PC-3 (cell line): ENCODE measurements at regions not wholly inside any gene's neighbourhood (a gene's known extent, or its start where the extent isn't known, plus 50 kb on each side); places are given as distances from the start of the nearest gene placed in this dataset.

Experiments
- ATAC-seq: fragments of 200-7000 bp; cut with Tn5 transposase; 2 replicates; pipeline ENCODE4 v1.9.1; 2020; ENCODE audit warnings: mild to moderate bottlenecking, moderate library complexity
- BruUV-seq: library from RNA; stranded (reverse); fragments of 400-500 nt; replicated peaks from 2 replicates; lab custom pipeline; 2021; lab: Mats Ljungman, UMichigan
- CTCF ChIA-PET: fragments of 300-600 bp; sonication (Branson Sonifier 250); formaldehyde crosslinking; loops from one replicate; lab custom pipeline; 2022; ENCODE audit warnings: antibody characterized with exemption; lab: Charles Lee
- POLR2A ChIA-PET: fragments of 300-600 bp; sonication (Branson Sonifier 250); formaldehyde crosslinking; loops from one replicate; lab custom pipeline; 2022; ENCODE audit warnings: antibody characterized with exemption; ENCODE audit not compliant: unreplicated experiment; lab: Charles Lee
- DNase-seq: peaks from one replicate; pipeline ENCODE4 v3.0.0-alpha.2; 2015
- H2AFZ ChIP-seq: fragments of 300-600 bp; sonication (generic); 2 replicates; pipeline ENCODE4 v1.6.0; 2016; ENCODE audit warnings: antibody characterized with exemption, low read length
- H3F3A ChIP-seq: fragments of 300-600 bp; sonication (generic); one replicate; pipeline ENCODE4 v1.6.0; 2017; ENCODE audit warnings: antibody characterized with exemption, low read length, control low read depth, mild to moderate bottlenecking; ENCODE audit not compliant: unreplicated experiment
- H3K27ac ChIP-seq: fragments of 300-600 bp; sonication (generic); 2 replicates; pipeline ENCODE4 v1.5.1; 2016; ENCODE audit warnings: mild to moderate bottlenecking, low read length
- H3K27me3 ChIP-seq: fragments of 300-600 bp; sonication (generic); 2 replicates; pipeline ENCODE4 v1.6.1; 2016; ENCODE audit warnings: low read length, mixed read lengths
- H3K36me3 ChIP-seq: fragments of 300-600 bp; sonication (generic); 2 replicates; pipeline ENCODE4 v1.6.1; 2016; ENCODE audit warnings: low read depth, mixed run types, low read length, mixed read lengths
- H3K4me1 ChIP-seq: fragments of 300-600 bp; sonication (generic); 2 replicates; pipeline ENCODE4 v1.5.1; 2016; ENCODE audit warnings: low read length; ENCODE audit not compliant: insufficient read depth
- H3K4me2 ChIP-seq: fragments of 300-600 bp; sonication (generic); 2 replicates; pipeline ENCODE4 v1.6.0; 2016; ENCODE audit warnings: low read length
- H3K4me3 ChIP-seq: fragments of 300-600 bp; sonication (generic); 2 replicates; pipeline ENCODE4 v1.5.1; 2016; ENCODE audit warnings: mild to moderate bottlenecking, low read length, mixed read lengths
- H3K79me2 ChIP-seq: fragments of 300-600 bp; sonication (generic); 2 replicates; pipeline ENCODE4 v1.6.1; 2017; ENCODE audit warnings: low read length, mixed read lengths
- H3K9ac ChIP-seq: fragments of 300-600 bp; sonication (generic); 2 replicates; pipeline ENCODE4 v1.6.0; 2016; ENCODE audit warnings: mild to moderate bottlenecking, low read length
- H3K9me2 ChIP-seq: fragments of 300-600 bp; sonication (generic); replicated peaks from 2 replicates; pipeline ENCODE4 v1.6.1; 2016; ENCODE audit warnings: mixed run types, low read length, mixed read lengths
- H3K9me3 ChIP-seq: fragments of 300-600 bp; sonication (generic); 2 replicates; pipeline ENCODE4 v1.6.1; 2016; ENCODE audit warnings: low read length, mixed read lengths
- H4K20me1 ChIP-seq: fragments of 300-600 bp; sonication (generic); 2 replicates; pipeline ENCODE4 v1.6.1; 2016; ENCODE audit warnings: low read length, mixed read lengths
- CTCF ChIP-seq: fragments of 300-600 bp; sonication (generic); conservative IDR thresholded peaks from 2 replicates; pipeline ENCODE4 v1.5.1; 2017; ENCODE audit warnings: antibody characterized with exemption, low read depth, mild to moderate bottlenecking, low read length
- EZH2 ChIP-seq: fragments of 300-600 bp; sonication (generic); IDR thresholded peaks from one replicate; pipeline ENCODE4 v1.6.1; 2017; ENCODE audit warnings: antibody characterized with exemption, mild to moderate bottlenecking, low read length; ENCODE audit not compliant: unreplicated experiment
- EZH2phosphoT487 ChIP-seq: fragments of 300-600 bp; sonication (generic); IDR thresholded peaks from 2 replicates; pipeline ENCODE4 v1.6.1; 2018; ENCODE audit warnings: mild to moderate bottlenecking, antibody characterized with exemption, low read length, borderline replicate concordance
- intact Hi-C: fragments of 100-400 bp; cut with micrococcal nuclease; formaldehyde crosslinking; loops from 2 replicates; pipeline ENCODE4 v1.9.0; 2023

GRCh38 chrX:69085151-69085550, 80.1 kb downstream of the PJA1 start:
- H3K4me2 ChIP-seq = no peak overlapping the region
- H3K4me1 ChIP-seq = no peaks in the 10 kb centered on the region
- no peak overlapping the region for H3K9ac ChIP-seq
- ChIA-PET POLR2A (no interaction called here), CTCF (no interaction called here)
- no peak overlapping the region for H3K27ac ChIP-seq
- DNase-seq = no peak
- H3F3A ChIP-seq = no peaks in the 10 kb centered on the region
- BruUV-seq = no TSS peak
- H3K36me3 ChIP-seq = no peaks in the 10 kb centered on the region
- no peaks in the 10 kb centered on the region for H3K9me2 ChIP-seq
- TF ChIP-seq CTCF (no peak), EZH2 (no peak), EZH2phosphoT487 (no peak)
- ATAC-seq = no peak
- H4K20me1 ChIP-seq = no peaks in the 10 kb centered on the region
- H3K4me3 ChIP-seq = no peak overlapping the region
- no peaks in the 10 kb centered on the region for H3K79me2 ChIP-seq
- H2AFZ ChIP-seq = no peak overlapping the region
- no peaks in the 10 kb centered on the region for H3K27me3 ChIP-seq
- intact Hi-C loops = no loop called here
- H3K9me3 ChIP-seq = no peaks in the 10 kb centered on the region

GRCh38 chrX:69083801-69084200, 81.5 kb downstream of the PJA1 start:
- Histone ChIP-seq H4K20me1 (no peaks in the 10 kb centered on the region), H3K9me3 (no peaks in the 10 kb centered on the region), H3K27me3 (no peaks in the 10 kb centered on the region), H3K9me2 (no peaks in the 10 kb centered on the region), H3F3A (no peaks in the 10 kb centered on the region), H3K36me3 (no peaks in the 10 kb centered on the region), H3K4me1 (no peaks in the 10 kb centered on the region), H3K4me2 (no peak overlapping the region), H3K27ac (no peak overlapping the region), H3K9ac (no peak overlapping the region), H3K4me3 (no peak overlapping the region), H3K79me2 (no peaks in the 10 kb centered on the region), H2AFZ (no peak overlapping the region)
- ChIA-PET POLR2A (no interaction called here), CTCF (no interaction called here)
- no peak for TF ChIP-seq CTCF
- TF ChIP-seq EZH2 = no peak
- TF ChIP-seq EZH2phosphoT487 = no peak
- ATAC-seq (no peak), DNase-seq (no peak)
- no TSS peak for BruUV-seq
- intact Hi-C loops = no loop called here

GRCh38 chrX:69083361-69083760, 81.9 kb downstream of the PJA1 start:
- Histone ChIP-seq H3K4me3 (no peak overlapping the region), H3K27me3 (no peaks in the 10 kb centered on the region), H3K36me3 (no peaks in the 10 kb centered on the region), H3K4me1 (no peaks in the 10 kb centered on the region), H3K9me3 (no peaks in the 10 kb centered on the region), H3K9me2 (no peaks in the 10 kb centered on the region), H4K20me1 (no peaks in the 10 kb centered on the region), H3K4me2 (no peak overlapping the region), H3K79me2 (no peaks in the 10 kb centered on the region), H3K27ac (no peak overlapping the region), H3K9ac (no peak overlapping the region), H3F3A (no peaks in the 10 kb centered on the region), H2AFZ (no peak overlapping the region)
- intact Hi-C loops = no loop called here
- ChIA-PET CTCF (no interaction called here), POLR2A (no interaction called here)
- TF ChIP-seq CTCF (no peak), EZH2phosphoT487 (no peak), EZH2 (no peak)
- BruUV-seq = no TSS peak
- ATAC-seq (no peak), DNase-seq (no peak)
